ENCODE measurements at regions not wholly inside any gene's neighbourhood (a gene's known extent, or its start where the extent isn't known, plus 50 kb on each side); places are given as distances from the start of the nearest gene placed in this dataset.

- Histone ChIP-seq H3K4me3 (ENCODE audit: insufficient read depth, low read length) (no peak overlapping the region), H3K4me1 (ENCODE audit: insufficient read depth, low read length) (no peaks in the 10 kb centered on the region), H2AFZ (ENCODE audit: low read length) (no peak overlapping the region), H3K27me3 (ENCODE audit: insufficient read depth, low read length) (no peaks in the 10 kb centered on the region), H3K27ac (ENCODE audit: low read depth, low read length) (no peak overlapping the region), H4K20me1 (ENCODE audit: insufficient read depth, low read length) (no peaks in the 10 kb centered on the region), H3K79me2 (ENCODE audit: insufficient read depth, low read length) (no peaks in the 10 kb centered on the region), H3K9me3 (ENCODE audit: low read depth, low read length) (no peaks in the 10 kb centered on the region), H3K4me2 (ENCODE audit: insufficient read depth, low read length) (no peak overlapping the region), H3K36me3 (ENCODE audit: insufficient read depth, low read length) (no peaks in the 10 kb centered on the region)
- DNase-seq (ENCODE audit: insufficient read length, low spot score, missing footprints): no peak
- TF ChIP-seq, protein P1, sequence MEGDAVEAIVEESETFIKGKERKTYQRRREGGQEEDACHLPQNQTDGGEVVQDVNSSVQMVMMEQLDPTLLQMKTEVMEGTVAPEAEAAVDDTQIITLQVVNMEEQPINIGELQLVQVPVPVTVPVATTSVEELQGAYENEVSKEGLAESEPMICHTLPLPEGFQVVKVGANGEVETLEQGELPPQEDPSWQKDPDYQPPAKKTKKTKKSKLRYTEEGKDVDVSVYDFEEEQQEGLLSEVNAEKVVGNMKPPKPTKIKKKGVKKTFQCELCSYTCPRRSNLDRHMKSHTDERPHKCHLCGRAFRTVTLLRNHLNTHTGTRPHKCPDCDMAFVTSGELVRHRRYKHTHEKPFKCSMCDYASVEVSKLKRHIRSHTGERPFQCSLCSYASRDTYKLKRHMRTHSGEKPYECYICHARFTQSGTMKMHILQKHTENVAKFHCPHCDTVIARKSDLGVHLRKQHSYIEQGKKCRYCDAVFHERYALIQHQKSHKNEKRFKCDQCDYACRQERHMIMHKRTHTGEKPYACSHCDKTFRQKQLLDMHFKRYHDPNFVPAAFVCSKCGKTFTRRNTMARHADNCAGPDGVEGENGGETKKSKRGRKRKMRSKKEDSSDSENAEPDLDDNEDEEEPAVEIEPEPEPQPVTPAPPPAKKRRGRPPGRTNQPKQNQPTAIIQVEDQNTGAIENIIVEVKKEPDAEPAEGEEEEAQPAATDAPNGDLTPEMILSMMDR (IDR thresholded peaks at IDR 0.05; ENCODE audit: extremely low read depth, low read depth, low read length): no peak
These were observed 328.5 kb upstream of the FANCL start for GRCh38 chr2:58569475-58570185.

- Histone ChIP-seq H4K20me1 (ENCODE audit: insufficient read depth, low read length) (no peaks in the 10 kb centered on the region), H3K36me3 (ENCODE audit: insufficient read depth, low read length) (no peaks in the 10 kb centered on the region), H3K27me3 (ENCODE audit: insufficient read depth, low read length) (no peaks in the 10 kb centered on the region), H2AFZ (ENCODE audit: low read length) (no peak overlapping the region), H3K4me3 (ENCODE audit: insufficient read depth, low read length) (no peak overlapping the region), H3K4me1 (ENCODE audit: insufficient read depth, low read length) (no peaks in the 10 kb centered on the region), H3K9me3 (ENCODE audit: low read depth, low read length) (no peaks in the 10 kb centered on the region), H3K4me2 (ENCODE audit: insufficient read depth, low read length) (no peak overlapping the region), H3K27ac (ENCODE audit: low read depth, low read length) (no peak overlapping the region), H3K79me2 (ENCODE audit: insufficient read depth, low read length) (no peaks in the 10 kb centered on the region)
- TF ChIP-seq, protein P1 (IDR thresholded peaks at IDR 0.05; ENCODE audit: extremely low read depth, low read depth, low read length): no peak
- DNase-seq (ENCODE audit: insufficient read length, low spot score, missing footprints): no peak
These were observed 327.8 kb upstream of the FANCL start for GRCh38 chr2:58568901-58569300.

DNA sequence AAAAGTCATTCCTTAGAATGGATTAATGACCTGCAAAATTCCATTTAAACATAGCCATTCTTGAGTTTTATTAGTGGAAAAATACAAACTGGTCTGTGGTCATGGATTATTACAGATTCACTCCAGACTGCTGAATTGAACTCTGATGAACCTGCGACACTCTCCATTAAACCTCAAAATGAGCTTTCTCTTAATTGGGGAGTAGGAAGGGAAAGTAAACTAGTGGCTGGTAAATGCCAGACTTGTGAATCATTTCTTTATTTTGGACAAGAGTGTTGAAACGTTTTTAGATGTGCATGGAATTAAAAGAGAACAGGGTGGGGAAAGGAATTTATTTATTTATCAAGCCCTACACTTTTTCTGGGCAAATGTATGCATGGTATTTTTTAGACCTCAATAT lies 321.2 kb upstream of the FANCL start:
- no peaks in the 10 kb centered on the region for H3K4me1 ChIP-seq (ENCODE audit: insufficient read depth, low read length)
- no peaks in the 10 kb centered on the region for H4K20me1 ChIP-seq (ENCODE audit: insufficient read depth, low read length)
- TF ChIP-seq, protein P1 (IDR thresholded peaks at IDR 0.05; ENCODE audit: extremely low read depth, low read depth, low read length): no peak

GRCh38 chr2:58560531-58560930 lies 319.4 kb upstream of the FANCL start:
- no peak overlapping the region for H3K4me2 ChIP-seq (ENCODE audit: insufficient read depth, low read length)
- H3K9me3 ChIP-seq (ENCODE audit: low read depth, low read length): no peaks in the 10 kb centered on the region
- no peaks in the 10 kb centered on the region for H3K36me3 ChIP-seq (ENCODE audit: insufficient read depth, low read length)
- no peaks in the 10 kb centered on the region for H3K79me2 ChIP-seq (ENCODE audit: insufficient read depth, low read length)
- no peaks in the 10 kb centered on the region for H3K27me3 ChIP-seq (ENCODE audit: insufficient read depth, low read length)
- TF ChIP-seq, protein P1 (IDR thresholded peaks at IDR 0.05; ENCODE audit: extremely low read depth, low read depth, low read length): no peak
- no peak overlapping the region for H2AFZ ChIP-seq (ENCODE audit: low read length)
- H4K20me1 ChIP-seq (ENCODE audit: insufficient read depth, low read length): no peaks in the 10 kb centered on the region
- no peak overlapping the region for H3K27ac ChIP-seq (ENCODE audit: low read depth, low read length)
- no peaks in the 10 kb centered on the region for H3K4me1 ChIP-seq (ENCODE audit: insufficient read depth, low read length)
- H3K4me3 ChIP-seq (ENCODE audit: insufficient read depth, low read length): no peak overlapping the region
- DNase-seq (ENCODE audit: insufficient read length, low spot score, missing footprints): no peak

More for the DNA sequence above, 321.2 kb upstream of the FANCL start:
- H3K4me2 ChIP-seq (ENCODE audit: insufficient read depth, low read length): no peak overlapping the region
- DNase-seq (ENCODE audit: insufficient read length, low spot score, missing footprints): no peak
- H3K9me3 ChIP-seq (ENCODE audit: low read depth, low read length): no peaks in the 10 kb centered on the region
- H3K36me3 ChIP-seq (ENCODE audit: insufficient read depth, low read length): no peaks in the 10 kb centered on the region
- H3K4me3 ChIP-seq (ENCODE audit: insufficient read depth, low read length): no peak overlapping the region
- H3K79me2 ChIP-seq (ENCODE audit: insufficient read depth, low read length): no peaks in the 10 kb centered on the region
- H3K27ac ChIP-seq (ENCODE audit: low read depth, low read length): no peak overlapping the region
- H3K27me3 ChIP-seq (ENCODE audit: insufficient read depth, low read length): no peaks in the 10 kb centered on the region
- no peak overlapping the region for H2AFZ ChIP-seq (ENCODE audit: low read length)

All from osteoblast (primary cell).